Neutrophil (primary cell): ENCODE measurements at regions not wholly inside any gene's neighbourhood (a gene's known extent, or its start where the extent isn't known, plus 50 kb on each side); places are given as distances from the start of the nearest gene placed in this dataset.

Experiments used
- H3K27ac ChIP-seq: fragments of 200-600 bp; sonication (generic); 2 replicates; pipeline ENCODE4 v1.5.1; 2016; ENCODE audit warnings: mild to moderate bottlenecking, moderate library complexity
- H3K27me3 ChIP-seq: fragments of 200-600 bp; sonication (generic); 2 replicates; pipeline ENCODE4 v1.6.0; 2016; ENCODE audit warnings: mild to moderate bottlenecking
- H3K36me3 ChIP-seq: fragments of 200-600 bp; sonication (generic); 2 replicates; pipeline ENCODE4 v1.5.1; 2017
- H3K4me1 ChIP-seq, 2 experiments: fragments of 200-600 bp in 1 of 2; sonication (generic) in 1 of 2; 1 replicate in 1 of 2; 2 replicates in 1 of 2; pipeline versions ENCODE4 v1.5.1 to v1.6.1; 2013 to 2016; ENCODE audit warnings: low read depth in 1 of 2, low read length in 1 of 2, mild to moderate bottlenecking in 1 of 2, moderate library complexity in 1 of 2; ENCODE audit not compliant: control insufficient read depth in 1 of 2, insufficient read depth in 1 of 2
- H3K4me3 ChIP-seq, 2 experiments: fragments of 200-600 bp in 1 of 2; sonication (generic) in 1 of 2; 1 replicate in 1 of 2; 2 replicates in 1 of 2; pipeline ENCODE4 v1.5.1; 2013 to 2016; ENCODE audit warnings: low read depth in 1 of 2, low read length in 1 of 2, mild to moderate bottlenecking in 1 of 2, moderate library complexity in 1 of 2
- H3K9me3 ChIP-seq: fragments of 200-600 bp; sonication (generic); 2 replicates; pipeline ENCODE4 v1.5.1; 2016
- CTCF ChIP-seq: fragments of 200-600 bp; sonication (generic); IDR thresholded peaks from 2 replicates; pipeline ENCODE4 v1.5.1; 2016; ENCODE audit warnings: antibody characterized with exemption

GRCh38 chr1:87765681-87766070, 437.0 kb downstream of the LMO4 start:
- Histone ChIP-seq H3K4me3 (no peak overlapping the region), H3K9me3 (no peaks in the 10 kb centered on the region), H3K27ac (no peak overlapping the region), H3K4me1 (no peaks in the 10 kb centered on the region), H3K27me3 (no peaks in the 10 kb centered on the region), H3K36me3 (no peaks in the 10 kb centered on the region)
- TF ChIP-seq CTCF: no peak

- TF ChIP-seq CTCF: no peak
- Histone ChIP-seq H3K4me1 (no peaks in the 10 kb centered on the region), H3K27ac (no peak overlapping the region), H3K27me3 (no peaks in the 10 kb centered on the region), H3K9me3 (no peaks in the 10 kb centered on the region), H3K36me3 (no peaks in the 10 kb centered on the region), H3K4me3 (no peak overlapping the region)
Measured at GRCh38 chr1:87766737-87767136, 438.1 kb downstream of the LMO4 start.

GRCh38 chr1:87778896-87779295, 450.2 kb downstream of the LMO4 start:
- Histone ChIP-seq H3K27ac (no peak overlapping the region), H3K27me3 (no peaks in the 10 kb centered on the region), H3K9me3 (no peaks in the 10 kb centered on the region), H3K4me3 (no peak overlapping the region), H3K36me3 (no peaks in the 10 kb centered on the region), H3K4me1 (no peaks in the 10 kb centered on the region)
- TF ChIP-seq CTCF: no peak

- H3K4me3 ChIP-seq: no peak overlapping the region
Measured at GRCh38 chr1:87781554-87781953, 452.9 kb downstream of the LMO4 start.

GRCh38 chr1:87783315-87783714, 454.6 kb downstream of the LMO4 start:
- Histone ChIP-seq H3K9me3 (no peaks in the 10 kb centered on the region), H3K36me3 (no peaks in the 10 kb centered on the region), H3K27me3 (no peaks in the 10 kb centered on the region), H3K4me1 (no peaks in the 10 kb centered on the region), H3K4me3 (no peak overlapping the region), H3K27ac (no peak overlapping the region)
- no peak for TF ChIP-seq CTCF

More at GRCh38 chr1:87781554-87781953, 452.9 kb downstream of the LMO4 start:
- Histone ChIP-seq H3K27me3 (no peaks in the 10 kb centered on the region), H3K4me1 (no peaks in the 10 kb centered on the region), H3K36me3 (no peaks in the 10 kb centered on the region), H3K27ac (no peak overlapping the region), H3K9me3 (no peaks in the 10 kb centered on the region)
- no peak for TF ChIP-seq CTCF

- no peaks in the 10 kb centered on the region for H3K36me3 ChIP-seq
- no peak for TF ChIP-seq CTCF
- no peak overlapping the region for H3K4me3 ChIP-seq
- H3K4me1 ChIP-seq: no peaks in the 10 kb centered on the region
- H3K9me3 ChIP-seq: no peaks in the 10 kb centered on the region
- H3K27ac ChIP-seq: no peak overlapping the region
- H3K27me3 ChIP-seq: no peaks in the 10 kb centered on the region
Measured at GRCh38 chr1:87785386-87785785, 456.7 kb downstream of the LMO4 start.
